ENCODE measurements at regions not wholly inside any gene's neighbourhood (a gene's known extent, or its start where the extent isn't known, plus 50 kb on each side); places are given as distances from the start of the nearest gene placed in this dataset.

DNA sequence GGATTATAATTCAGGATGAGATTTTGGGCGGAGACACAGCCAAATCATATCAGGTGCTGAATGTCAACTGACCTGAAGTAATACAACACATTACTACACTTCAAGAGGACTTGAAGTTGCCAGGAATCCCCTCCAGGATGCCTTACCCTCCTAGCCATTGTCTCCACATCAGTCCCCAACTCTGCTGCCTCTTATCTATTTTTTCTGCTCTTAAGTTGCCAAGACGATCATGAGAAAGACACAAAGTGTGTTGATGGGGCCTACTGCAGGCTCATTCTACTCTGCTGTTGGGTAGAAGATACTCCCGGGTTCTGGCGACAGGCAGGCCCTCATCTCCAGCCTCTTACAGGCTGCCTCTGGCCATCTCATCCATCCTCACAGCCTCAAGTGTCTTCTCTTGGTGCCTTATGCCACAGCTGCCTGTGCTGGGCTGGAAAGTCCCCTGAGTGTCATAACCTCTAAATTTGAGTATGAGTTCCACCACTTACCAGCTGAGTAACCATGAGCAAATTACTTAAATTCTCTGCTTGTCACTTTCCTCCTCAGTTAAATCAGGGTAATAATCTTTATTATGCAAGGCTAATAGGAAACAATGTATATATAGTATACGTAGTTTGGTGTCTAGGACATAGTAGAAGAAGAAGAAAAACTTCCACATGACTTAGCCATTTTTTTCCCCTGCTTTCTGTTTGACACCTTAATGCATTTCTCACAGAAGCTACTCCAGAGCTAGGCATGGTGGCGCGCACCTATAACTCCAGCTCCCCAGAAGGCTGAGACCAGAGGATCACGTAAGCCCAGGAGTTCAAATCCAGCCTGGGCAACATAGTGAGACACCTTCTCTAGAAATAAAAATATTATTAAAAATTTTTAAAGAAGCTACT is 73.0 kb upstream of the SNX2 start (continued):
- TF ChIP-seq GMEB2 (CRISPR knock-in tag; IDR thresholded peaks at IDR 0.05; ENCODE audit: low read depth) (no peak), ZBTB40 (IDR thresholded peaks at IDR 0.05) (no peak), ZBTB40 (CRISPR knock-in tag; IDR thresholded peaks at IDR 0.05) (no peak), BRCA1 (CRISPR knock-in tag; IDR thresholded peaks at IDR 0.05) (no peak), CCDC6 (CRISPR knock-in tag; IDR thresholded peaks at IDR 0.05) (no peak)
